NCI-H226 (cell line): ENCODE measurements at regions not wholly inside any gene's neighbourhood (a gene's known extent, or its start where the extent isn't known, plus 50 kb on each side); places are given as distances from the start of the nearest gene placed in this dataset.
A peak's percentile ranks its signal among the peaks of the same experiment; 100 is the strongest.

ENCODE experiments used
- DNase-seq: peaks from one replicate; pipeline ENCODE4 v3.0.0-alpha.2; 2015

DNA sequence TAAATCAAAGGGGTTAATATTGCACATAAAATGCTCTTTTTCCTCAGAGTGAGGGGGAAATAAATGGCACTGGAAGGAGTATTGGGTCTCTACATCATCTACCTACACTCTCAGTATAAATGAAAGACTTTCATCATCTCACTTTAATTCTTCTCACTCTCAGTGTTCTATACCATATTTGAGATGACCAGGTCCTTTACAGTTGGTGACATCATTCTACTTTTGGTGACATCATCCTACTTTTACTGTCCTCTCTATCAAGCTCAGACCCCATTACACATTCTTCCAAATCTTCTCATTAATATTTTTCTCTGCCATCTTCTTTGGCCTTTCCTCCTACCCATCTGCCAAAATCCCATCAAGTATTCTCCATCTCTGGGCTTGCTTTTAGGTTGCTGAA is 74.6 kb upstream of the TMEM106B start:
- no peak for DNase-seq

- no peak for DNase-seq
These were observed 73.8 kb upstream of the TMEM106B start for GRCh38 chr7:12137283-12137682.

DNA sequence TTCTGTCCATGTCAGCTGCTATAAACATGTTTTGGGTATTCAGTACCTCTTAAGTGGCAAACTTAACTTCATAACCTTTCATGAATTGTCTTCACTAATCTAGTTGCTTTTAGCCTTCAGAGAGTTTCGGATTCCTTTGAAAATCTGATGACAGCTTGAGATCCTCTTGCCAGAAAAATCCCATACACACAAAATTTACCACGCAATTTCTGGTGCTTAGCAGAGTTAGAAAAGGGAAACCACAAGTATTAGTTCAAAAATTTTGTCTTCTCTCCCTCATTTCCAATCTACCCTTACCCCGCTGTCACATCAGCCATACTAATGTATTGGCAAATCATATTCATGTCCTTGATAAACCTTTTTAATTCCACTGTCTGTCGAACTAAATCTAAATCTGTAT is 72.7 kb upstream of the TMEM106B start:
- DNase-seq = no peak

DNA sequence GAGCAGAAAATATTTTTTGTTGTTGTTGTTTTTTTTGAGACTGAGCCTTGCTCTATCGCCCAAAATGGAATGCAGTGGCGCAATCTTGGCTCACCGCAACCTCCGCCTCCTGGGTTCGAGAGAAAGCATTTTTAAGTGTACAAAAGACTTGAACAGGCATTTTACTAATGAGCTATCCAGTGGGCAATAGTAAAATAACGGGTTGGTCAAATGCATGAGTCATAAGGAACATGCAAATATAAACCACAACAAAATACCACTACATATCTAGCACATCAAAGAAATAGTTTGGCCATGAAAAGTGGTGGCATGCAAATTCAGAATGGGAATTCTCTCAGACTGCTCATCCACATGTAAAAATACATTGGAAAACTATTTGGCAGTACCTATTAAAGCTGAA is 71.7 kb upstream of the TMEM106B start:
- peak; percentile 26 for DNase-seq

DNA sequence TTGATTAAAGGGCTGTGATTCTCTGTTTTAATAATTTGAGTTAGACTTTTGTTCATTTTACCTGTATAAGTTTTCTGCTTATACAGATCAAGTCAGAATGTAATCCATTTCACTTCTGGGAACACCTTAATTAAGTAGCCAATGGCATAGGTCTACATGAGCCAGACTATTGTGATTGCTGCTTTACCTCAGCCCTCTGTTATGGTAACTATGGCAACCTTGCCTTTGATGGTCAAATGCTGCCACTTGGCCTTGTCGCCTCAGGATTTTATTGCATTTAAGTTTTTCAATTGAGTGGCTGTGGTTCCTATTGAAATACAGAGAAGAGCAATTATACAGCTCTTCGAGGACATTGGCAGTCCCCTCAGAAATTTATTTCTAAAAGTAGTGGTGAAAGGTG is 64.3 kb upstream of the TMEM106B start:
- DNase-seq = no peak

DNA sequence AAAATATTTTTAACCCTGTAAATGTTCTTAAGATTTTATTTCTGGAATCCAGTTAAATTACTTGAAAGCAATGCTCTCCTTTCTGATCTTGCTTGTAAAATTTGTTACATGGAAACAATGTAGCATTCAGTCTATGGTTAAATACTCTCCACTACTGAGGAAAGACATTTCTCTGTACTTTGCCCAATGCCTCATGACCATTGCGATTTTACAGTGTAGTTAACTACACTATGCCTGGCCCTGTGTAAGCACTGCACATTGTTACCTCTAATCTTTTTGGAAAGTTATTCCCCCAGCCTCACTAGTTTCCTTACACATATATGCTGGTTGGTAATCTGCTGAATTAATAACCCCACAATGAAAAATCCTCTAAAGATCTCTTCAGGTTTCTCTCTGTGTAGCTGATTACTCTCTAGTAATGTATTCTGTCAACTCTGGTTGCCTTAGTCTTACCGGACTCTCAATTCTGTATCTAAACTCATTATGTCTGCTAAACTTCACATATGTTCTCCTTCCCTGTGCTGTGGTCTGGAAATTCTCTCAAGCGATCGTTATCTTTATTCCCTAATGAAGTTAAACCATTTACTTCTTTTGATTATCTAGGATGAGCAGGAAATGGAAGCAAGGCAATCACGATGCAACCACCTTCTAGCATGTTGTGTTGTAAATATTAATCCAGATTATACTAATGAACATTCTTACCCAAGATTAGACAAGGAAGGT is 58.7 kb upstream of the TMEM106B start:
- DNase-seq = no peak

DNA sequence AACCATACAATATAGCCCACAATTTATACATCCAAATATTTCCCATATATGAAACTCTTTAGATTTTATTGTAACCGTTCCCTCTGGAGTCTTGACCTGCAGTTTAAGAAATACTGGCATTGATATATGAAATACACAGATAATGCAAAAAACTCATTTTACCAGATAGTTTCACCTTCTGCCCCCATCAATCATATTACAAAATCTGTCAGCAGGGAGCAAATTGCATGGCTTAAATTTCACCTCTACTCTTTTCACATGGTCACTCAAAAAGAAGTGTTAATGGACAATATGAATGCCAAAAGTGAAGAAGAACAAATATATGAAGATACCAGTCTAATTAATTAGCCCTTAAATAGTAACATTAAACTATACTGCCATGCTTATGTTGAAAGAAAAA is 57.0 kb upstream of the TMEM106B start:
- no peak for DNase-seq

GRCh38 chr7:12157517-12157916 is 53.6 kb upstream of the TMEM106B start:
- DNase-seq = no peak

DNA sequence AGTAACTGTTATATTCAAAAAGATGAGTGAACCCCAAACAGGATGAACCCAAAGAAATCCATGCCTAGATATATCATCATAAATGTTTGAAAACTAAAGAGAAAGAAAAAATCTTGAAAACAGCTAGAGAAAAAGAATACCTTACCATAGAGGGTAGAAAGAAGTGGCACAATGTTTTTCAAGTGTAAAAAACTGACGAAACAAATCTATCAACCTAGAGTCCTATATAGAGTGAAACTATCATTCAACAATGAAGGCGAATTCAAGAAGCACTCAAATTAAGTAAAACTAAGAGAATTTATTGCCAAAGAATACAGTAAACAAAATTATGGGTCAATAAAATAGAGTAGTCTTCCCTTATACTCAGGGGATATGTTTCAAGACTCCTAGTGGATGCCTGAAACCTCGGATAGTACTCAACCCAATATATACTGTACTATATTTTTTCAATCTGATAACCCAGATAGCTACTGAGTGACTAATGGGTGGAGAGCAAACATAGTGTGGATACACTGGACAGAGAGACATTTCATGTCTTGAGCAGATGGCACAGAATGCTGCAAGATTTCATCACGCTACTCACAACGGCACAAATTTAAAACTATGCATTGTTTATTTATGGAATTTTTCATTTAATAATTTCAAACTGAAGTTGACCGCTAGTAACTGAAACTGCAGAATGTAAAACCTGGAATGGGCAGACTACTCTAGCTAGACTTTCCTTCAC is 52.6 kb upstream of the TMEM106B start:
- DNase-seq = peak; percentile 56

DNA sequence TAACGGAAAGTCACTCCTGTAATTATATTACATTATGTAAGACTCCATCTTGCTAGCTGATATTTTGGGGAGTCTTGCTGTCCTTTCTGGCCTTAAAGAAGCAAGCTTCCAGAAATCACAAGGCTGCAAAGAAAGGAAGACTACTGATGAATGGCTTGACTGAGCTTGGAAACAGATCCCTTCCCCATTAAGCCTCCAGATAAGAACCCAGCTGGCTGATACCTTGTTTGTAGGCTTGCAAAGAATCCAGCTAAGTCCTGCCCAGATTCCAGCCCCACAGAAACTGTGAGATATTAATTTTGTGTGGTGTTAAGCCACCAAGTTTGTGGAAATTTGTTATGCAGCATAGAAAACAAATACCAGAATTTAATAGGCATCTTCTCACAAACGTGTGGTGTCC is 49.9 kb upstream of the TMEM106B start:
- peak; percentile 51 for DNase-seq
